Activated CD4-positive, alpha-beta T cell treated with anti-CD3 and anti-CD28 coated beads, Interleukin-2, Interleukin-6, amounts not matched to agents 100 ng/mL and 50 ng/mL, durations not matched to agents 16 hours and 8 hours (primary cell): ENCODE measurements at regions not wholly inside any gene's neighbourhood (a gene's known extent, or its start where the extent isn't known, plus 50 kb on each side); places are given as distances from the start of the nearest gene placed in this dataset.

Experiments used
- DNase-seq: peaks from one replicate; pipeline ENCODE4 v3.0.0-alpha.2; 2020

DNA sequence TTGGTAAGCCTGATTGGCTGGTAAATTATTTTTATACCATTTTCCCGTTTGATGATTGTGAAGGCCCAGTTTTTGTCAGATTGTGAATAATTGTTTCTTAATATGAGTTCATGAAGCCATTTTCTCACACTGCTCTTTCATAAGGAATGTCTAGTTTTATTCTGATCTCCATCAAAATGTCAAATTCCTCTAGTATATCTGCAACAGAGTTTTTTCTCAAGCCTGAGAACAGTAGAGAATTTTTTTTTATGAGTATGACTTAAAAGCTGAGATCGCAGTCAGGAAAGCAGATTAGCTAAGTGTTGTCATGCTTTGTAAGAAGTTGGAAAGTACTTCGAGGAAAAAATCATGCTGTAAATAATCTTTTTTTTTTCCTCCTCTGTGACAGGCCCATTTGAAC is 484.9 kb upstream of the ATP2B1 start:
- no peak for DNase-seq

- no peak for DNase-seq
Observed at GRCh38 chr12:90188857-90189256, 480.2 kb upstream of the ATP2B1 start.

DNA sequence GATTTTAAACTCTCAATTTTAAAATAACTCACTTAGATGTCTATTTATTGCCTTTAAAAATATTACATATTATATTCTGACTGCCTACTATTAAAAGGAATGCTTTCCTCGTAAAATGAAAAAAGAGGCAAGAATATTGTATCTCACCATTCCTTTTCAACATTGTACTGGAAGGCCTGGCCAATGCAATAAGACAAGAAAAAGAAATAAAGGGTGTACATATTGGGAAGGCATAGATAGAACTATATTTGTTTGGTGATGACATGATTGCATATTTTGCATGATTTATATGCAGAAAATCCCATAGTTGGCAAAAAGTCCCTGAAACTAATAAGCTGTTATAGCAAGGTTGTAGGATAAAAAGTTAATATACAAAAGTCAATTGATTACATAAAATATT is 474.6 kb upstream of the ATP2B1 start:
- DNase-seq: no peak

- no peak for DNase-seq
Observed at GRCh38 chr12:90181216-90181615, 472.6 kb upstream of the ATP2B1 start.

GRCh38 chr12:90174956-90175355 is 466.3 kb upstream of the ATP2B1 start:
- DNase-seq: no peak

- peak; percentile 62 for DNase-seq
Observed at GRCh38 chr12:90174198-90174510, 465.5 kb upstream of the ATP2B1 start.

- no peak for DNase-seq
Observed at GRCh38 chr12:90173499-90174197, 465.0 kb upstream of the ATP2B1 start.

GRCh38 chr12:90172524-90172923 is 463.9 kb upstream of the ATP2B1 start:
- no peak for DNase-seq

DNA sequence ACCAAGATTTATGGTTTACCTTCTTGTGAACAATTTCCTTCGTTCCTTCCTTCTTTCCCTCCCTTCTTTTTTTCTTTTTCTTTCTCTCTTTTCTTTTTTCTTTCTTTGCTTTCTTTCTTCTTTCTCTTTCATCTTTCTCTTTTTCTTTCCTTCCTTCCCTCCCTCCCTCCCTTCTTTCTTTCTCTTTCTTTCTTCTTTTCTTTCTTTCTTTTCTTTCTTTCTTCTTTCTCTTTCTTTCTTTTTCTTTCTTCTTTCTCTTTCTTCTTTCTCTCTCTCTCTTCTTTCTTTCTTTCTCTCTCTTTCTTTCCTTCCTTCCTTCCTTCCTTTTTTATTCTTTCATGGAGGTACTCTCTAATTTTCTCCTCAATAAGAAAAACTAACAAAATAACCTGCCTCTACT is 462.1 kb upstream of the ATP2B1 start:
- DNase-seq: no peak

DNA sequence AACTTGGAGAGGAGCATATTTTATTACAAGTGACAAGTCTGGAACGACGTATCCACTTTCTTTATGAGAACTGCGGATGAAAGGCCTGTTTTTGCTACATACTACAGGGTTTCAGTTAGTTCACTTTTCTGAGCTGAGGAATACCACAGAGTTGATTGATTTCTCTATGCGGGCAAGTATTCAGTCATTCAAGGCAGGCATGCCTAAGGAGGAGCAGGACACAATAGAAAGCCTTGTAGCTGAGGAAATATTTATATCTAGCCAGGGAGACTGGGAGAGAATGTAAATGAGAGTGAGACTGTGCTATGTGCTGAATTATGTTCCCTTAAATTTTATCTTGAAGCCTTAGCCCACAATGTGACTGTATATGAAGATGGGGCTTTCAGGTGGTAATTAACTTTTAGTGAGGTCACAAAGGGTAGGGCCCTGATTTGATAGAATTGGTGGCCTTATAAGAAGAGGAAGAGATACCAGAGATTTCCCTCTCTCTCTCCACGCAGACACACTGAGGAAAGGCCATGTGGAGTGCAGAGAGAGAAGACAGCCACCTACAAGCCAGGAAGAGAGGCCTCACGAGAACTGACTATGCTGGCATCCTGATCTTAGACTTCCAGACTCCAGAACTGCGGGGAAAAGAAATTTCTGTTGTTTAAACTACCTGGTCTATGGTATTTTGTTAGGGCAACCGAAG is 459.0 kb upstream of the ATP2B1 start:
- no peak for DNase-seq

GRCh38 chr12:90166671-90167070 is 458.0 kb upstream of the ATP2B1 start:
- DNase-seq: no peak

GRCh38 chr12:90166012-90166411 is 457.4 kb upstream of the ATP2B1 start:
- DNase-seq: no peak

DNA sequence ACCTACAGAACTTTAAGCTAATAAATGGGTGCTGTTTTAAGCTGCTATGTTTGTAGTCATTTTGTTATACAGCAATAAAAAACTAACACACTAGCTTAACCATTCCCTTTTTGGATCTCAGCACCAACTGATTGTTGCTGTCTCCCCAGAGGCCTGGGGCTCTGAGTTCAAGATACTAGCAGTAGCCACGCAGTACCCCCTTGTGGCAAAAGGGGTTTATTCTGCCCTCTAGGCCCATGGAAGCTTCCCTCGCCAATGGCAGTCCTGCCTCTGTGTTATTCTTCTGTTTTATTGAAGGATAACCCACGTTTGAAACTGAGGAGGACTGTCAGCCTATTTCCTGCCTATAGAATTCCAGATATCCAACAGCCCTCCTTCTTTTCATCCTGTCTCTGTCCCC is 455.3 kb upstream of the ATP2B1 start:
- DNase-seq: peak; percentile 3

GRCh38 chr12:90153827-90154226 is 445.2 kb upstream of the ATP2B1 start:
- no peak for DNase-seq

GRCh38 chr12:90152897-90153624 is 444.4 kb upstream of the ATP2B1 start:
- no peak for DNase-seq

- DNase-seq: no peak
Observed at GRCh38 chr12:90151491-90152015, 442.9 kb upstream of the ATP2B1 start.

GRCh38 chr12:90149453-90149852 is 440.8 kb upstream of the ATP2B1 start:
- no peak for DNase-seq

DNA sequence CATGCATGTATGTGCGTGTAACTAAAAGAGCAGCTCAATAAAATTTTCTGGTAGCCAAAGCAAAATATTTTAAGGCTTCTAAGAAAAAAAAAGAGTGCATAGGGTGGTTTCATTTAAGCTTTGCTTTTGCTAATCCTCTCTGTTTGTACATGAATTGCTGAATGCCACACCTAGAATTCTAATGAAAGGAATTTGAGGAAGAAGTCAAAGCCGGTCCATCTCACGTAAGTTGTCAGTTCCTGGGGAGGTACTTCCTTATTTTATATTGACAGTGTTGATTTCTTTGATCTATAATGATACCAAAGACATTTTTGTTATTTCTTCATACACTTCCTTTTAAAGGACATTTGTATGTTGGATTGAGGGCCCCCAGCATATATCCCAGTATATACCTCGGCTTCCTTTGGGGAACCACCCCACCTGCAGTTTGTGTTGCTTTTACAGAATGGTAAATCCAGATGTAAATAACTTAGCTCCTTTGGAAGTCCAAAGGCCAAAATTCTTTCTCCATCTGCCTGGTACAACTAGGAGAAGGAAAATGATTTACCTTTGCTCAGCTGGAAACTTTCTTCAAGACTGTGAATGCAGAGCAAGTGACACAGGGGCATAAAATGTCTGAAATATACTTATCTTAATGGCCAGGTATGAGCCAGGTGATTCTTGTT is 420.9 kb upstream of the ATP2B1 start:
- no peak for DNase-seq

DNA sequence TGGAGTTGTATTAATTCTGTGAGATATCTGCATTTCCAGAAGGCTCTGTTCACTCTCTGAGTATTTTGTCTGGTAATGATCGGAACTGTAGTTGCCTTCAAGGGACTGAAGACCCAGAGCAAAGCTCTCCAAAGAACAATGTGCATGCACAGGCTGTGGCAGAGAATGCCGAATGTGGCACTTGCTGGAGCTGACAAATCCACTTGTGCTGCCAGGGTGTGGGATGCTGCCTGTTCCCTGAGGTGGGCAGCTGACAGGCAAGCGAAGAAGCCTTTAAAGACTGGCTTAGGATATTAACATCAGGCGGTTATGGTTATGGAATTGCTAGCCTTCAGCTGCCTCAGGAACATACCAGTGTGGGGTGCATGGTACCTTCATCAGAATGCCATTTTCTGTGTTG is 419.9 kb upstream of the ATP2B1 start:
- no peak for DNase-seq

DNA sequence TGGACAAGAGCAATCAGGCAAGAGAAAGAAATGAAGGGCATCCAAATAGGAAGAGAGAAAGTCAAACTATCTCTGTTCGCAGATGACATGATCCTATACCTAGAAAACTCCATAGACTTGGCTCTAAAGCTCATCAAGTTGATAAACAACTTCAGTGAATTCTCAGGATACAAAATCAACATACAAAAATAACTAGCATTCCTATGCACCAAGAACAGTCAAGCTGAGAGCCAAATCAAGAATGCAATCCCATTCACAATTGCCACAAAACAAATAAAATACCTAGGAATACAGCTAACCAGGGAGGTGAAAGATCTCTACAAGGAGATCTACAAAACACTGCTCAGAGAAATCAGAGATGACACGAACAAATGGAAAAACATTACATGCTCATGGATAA is 417.5 kb upstream of the ATP2B1 start:
- DNase-seq: no peak

GRCh38 chr12:90124914-90125313 is 416.3 kb upstream of the ATP2B1 start:
- no peak for DNase-seq

DNA sequence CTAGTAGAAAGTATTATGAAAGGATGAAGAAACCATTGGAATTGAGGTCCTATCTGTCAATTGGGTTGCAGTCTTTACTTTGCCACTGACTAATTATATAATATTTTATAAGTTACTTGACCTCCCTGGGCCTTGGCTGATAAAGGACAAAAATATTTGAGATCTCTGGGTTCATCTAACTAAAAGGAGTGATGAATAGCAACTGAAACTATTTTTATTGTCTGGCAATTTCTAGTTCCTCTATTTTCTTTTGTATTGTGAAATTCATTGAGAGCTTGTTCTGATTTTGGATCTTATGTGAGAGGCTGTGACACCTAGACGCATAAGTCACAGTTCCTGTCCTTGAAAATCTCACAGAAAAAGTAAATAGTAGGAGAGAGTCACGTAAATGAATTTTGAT is 415.7 kb upstream of the ATP2B1 start:
- DNase-seq: no peak

DNA sequence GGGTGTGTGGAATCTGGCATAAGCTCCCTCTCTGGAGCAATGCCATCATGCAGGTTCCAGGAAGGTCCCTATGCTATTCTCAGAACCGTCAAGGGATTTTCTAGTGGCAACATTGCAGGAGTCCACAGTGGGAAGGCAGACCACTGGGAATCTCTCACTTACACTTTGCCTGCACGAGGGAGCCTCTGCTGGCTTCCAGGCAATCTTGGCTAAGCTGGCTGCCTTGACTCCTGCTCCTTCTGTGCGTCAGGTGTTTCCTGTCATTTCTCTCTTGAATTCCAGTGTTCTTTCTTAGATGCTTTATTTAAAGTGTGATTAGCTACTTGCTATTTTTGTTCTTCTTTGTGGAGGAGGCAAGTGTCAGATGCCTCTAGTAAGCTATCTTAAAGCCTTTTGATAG is 414.0 kb upstream of the ATP2B1 start:
- no peak for DNase-seq

DNA sequence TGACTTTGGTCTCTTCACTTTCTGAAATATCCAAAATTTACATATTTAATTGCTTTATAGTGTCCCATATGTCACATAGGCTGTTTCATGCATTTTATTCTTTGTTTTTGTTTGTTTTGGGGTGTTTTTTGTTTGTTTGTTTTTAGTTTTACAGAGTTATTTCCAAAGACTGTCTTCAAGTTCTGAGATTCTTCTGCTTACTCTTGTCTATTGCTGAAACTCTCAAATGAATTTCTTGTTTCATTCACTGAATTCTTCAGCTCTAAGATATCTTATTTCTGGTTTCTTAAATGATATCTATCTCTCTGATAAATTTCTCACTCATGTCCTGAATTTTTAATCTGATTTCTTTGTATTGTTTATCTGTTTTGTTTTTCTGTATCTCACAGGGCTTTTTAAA is 412.0 kb upstream of the ATP2B1 start:
- DNase-seq: no peak
